GM12864 (cell line): ENCODE measurements at regions not wholly inside any gene's neighbourhood (a gene's known extent, or its start where the extent isn't known, plus 50 kb on each side); places are given as distances from the start of the nearest gene placed in this dataset.

Source experiments
- DNase-seq: peaks from one replicate; pipeline ENCODE4 v3.0.0-alpha.2; 2011; ENCODE audit warnings: low read depth
- H3K4me3 ChIP-seq: 2 replicates; pipeline ENCODE4 v1.5.1; 2011; ENCODE audit warnings: mild to moderate bottlenecking, low read depth, low read length, control low read depth
- TF ChIP-seq, protein P1 (sequence below): IDR thresholded peaks from 2 replicates; pipeline ENCODE4 v1.5.1; 2011; ENCODE audit warnings: low read depth, mild to moderate bottlenecking, moderate library complexity, low read length, control low read depth, inconsistent platforms; ENCODE audit errors: missing control alignments

DNA sequence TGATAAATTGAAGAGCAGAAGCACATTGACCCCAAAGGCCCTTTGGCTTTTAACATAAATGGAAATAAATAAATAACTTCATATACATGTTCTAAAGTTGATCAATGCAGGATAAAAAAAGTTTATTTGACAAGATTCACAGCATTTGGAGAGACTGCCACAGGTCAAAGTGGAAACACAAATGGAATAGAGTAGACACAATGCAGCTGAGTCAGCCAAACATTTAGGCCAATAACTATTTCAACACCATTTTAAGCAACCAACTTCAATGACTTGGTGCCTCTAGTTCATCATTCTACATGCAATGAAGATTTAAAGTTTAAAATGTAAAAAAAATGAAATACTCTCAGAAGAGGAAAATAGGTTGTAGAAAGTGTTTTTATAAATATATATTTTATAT, 365.2 kb downstream of the FAT4 start:
- no peak overlapping the region for H3K4me3 ChIP-seq
- TF ChIP-seq, protein P1, sequence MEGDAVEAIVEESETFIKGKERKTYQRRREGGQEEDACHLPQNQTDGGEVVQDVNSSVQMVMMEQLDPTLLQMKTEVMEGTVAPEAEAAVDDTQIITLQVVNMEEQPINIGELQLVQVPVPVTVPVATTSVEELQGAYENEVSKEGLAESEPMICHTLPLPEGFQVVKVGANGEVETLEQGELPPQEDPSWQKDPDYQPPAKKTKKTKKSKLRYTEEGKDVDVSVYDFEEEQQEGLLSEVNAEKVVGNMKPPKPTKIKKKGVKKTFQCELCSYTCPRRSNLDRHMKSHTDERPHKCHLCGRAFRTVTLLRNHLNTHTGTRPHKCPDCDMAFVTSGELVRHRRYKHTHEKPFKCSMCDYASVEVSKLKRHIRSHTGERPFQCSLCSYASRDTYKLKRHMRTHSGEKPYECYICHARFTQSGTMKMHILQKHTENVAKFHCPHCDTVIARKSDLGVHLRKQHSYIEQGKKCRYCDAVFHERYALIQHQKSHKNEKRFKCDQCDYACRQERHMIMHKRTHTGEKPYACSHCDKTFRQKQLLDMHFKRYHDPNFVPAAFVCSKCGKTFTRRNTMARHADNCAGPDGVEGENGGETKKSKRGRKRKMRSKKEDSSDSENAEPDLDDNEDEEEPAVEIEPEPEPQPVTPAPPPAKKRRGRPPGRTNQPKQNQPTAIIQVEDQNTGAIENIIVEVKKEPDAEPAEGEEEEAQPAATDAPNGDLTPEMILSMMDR = no peak
- no peak for DNase-seq

DNA sequence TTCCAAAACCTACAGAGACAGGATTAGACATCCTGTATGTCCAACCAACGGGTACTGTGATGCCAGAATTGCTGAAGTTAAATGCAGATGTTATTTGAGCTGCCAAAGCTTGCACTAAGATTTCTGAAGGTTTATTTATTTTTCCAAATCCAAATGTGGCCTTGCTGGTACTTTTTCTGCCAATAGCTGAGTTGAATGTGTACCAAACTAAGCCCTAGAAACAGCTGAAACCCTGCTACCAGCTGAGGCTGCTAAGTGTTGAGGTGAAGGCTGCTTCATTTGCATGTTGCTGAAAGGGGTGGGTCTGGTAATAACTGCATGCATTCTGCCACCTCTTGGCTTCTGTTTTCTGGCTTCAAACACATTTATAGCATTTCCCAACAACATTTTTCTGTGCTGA, 366.5 kb downstream of the FAT4 start:
- DNase-seq = no peak
- TF ChIP-seq, protein P1 = no peak
- H3K4me3 ChIP-seq = no peak overlapping the region

DNA sequence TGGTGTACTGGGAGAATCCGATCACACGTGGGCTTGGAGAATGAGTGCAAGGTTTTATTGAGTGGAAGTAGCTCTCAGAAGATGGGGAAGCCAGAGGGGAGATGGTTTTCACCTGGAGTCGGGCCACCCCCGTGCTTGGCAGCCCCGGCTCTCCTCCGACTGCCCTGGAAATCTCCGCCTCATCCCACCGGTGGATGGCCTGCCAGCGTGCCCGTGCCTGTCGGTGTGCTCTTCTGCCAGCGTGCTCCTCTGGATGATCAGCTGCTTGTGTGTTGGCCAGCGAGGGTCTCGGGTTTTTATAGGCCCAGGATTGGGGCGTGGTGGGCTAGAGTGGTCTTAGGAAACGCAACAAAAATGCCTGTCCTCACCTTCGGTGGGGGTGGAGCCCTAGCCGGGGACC, 368.0 kb downstream of the FAT4 start:
- TF ChIP-seq, protein P1 = no peak
- no peak for DNase-seq
- H3K4me3 ChIP-seq = no peak overlapping the region

- DNase-seq = no peak
- TF ChIP-seq, protein P1 = no peak
- no peak overlapping the region for H3K4me3 ChIP-seq
Observed at GRCh38 chr4:125688841-125689240, 374.1 kb downstream of the FAT4 start.

- no peak overlapping the region for H3K4me3 ChIP-seq
- TF ChIP-seq, protein P1 = no peak
- DNase-seq = no peak
Observed at GRCh38 chr4:125689805-125690204, 375.1 kb downstream of the FAT4 start.

GRCh38 chr4:125693228-125693627, 378.5 kb downstream of the FAT4 start:
- DNase-seq = no peak
- TF ChIP-seq, protein P1 = no peak
- no peak overlapping the region for H3K4me3 ChIP-seq

DNA sequence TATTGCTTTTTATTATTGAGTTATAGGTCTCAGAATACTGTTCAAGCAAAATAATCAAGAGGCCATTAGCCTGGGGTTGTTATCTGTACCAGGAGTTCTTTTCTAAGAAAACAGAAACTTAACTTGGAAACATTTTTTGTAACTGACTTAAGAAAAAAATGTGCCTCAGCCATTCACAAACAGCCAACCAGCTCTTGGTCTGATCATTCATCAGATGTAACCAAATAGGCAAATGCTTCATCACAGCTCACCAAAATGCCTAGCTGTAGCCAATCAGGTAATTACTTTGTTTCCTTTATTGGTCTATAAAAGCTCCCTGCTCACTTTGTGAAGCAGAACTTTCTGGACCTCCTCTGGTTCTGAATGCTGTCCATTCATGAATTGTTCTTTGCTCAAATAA, 387.7 kb downstream of the FAT4 start:
- H3K4me3 ChIP-seq = no peak overlapping the region
- no peak for DNase-seq
- TF ChIP-seq, protein P1 = no peak
